ENCODE measurements at regions not wholly inside any gene's neighbourhood (a gene's known extent, or its start where the extent isn't known, plus 50 kb on each side); places are given as distances from the start of the nearest gene placed in this dataset.

DNA sequence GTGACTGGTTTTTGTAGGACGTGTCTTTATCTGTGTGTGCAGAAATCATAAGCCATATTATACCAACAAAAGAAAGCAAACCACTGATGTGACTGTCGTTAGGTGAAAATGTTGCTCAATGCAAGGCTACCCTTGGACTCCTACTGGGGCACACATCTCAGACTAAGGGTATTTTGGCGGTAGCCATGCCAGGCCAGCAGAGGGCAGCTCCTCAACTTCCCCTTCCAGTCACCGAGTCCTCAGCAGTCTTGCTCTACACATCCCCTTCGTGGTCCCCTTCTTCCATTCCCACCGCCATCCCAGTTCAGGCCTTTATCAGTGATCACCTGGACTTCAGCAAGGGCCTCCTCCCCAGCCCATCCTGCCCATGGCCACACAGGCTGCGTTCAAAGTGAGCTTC is 113.7 kb upstream of the GGTLC1 start:
- H3K4me3 Mint-ChIP-seq = peak overlapping the region; percentile 10
- H3K27me3 Mint-ChIP-seq = peaks cover 2% of the 10 kb centered on the region
- H3K9me3 Mint-ChIP-seq = no peaks in the 10 kb centered on the region
- H3K36me3 Mint-ChIP-seq (ENCODE audit: low read depth) = no peaks in the 10 kb centered on the region
- H3K4me1 Mint-ChIP-seq (ENCODE audit: low read depth) = peaks cover 33% of the 10 kb centered on the region
- peak overlapping the region; percentile 26 for H3K27ac Mint-ChIP-seq

DNA sequence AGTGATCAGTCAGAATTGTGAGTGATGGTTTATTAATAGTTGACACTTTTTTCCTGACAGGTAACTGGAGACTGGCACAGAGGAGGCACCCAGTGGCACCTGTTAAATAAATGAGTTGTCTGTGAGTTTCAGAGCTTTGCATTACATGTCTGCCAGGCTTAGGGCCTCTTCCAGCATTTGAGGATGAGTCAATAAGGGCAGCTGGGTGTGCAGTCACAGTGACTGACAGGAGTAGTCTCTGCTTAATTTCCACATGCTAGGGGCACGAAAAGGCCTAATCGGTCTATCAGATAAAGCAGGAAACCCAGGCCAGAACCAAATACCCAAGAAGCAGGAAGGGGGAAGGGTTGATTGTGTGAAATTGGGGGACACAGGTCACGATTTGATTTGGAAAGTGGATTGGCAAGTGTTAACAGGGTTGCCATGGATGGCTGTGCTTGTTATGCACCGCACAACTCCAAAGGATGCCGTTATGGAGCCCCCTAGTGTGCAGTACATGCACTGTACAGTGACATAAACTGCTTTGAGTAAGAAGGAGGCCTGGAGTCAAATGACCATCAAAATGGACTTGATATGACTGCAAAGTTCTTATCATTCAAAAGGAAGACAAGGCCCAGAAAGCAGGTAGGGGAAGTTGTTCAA is 111.9 kb upstream of the GGTLC1 start:
- H3K9me3 Mint-ChIP-seq = no peaks in the 10 kb centered on the region
- peak overlapping the region; percentile 11 for H3K27ac Mint-ChIP-seq
- peaks cover 5% of the 10 kb centered on the region for H3K27me3 Mint-ChIP-seq
- peaks cover 33% of the 10 kb centered on the region for H3K4me1 Mint-ChIP-seq (ENCODE audit: low read depth)
- no peak overlapping the region for H3K4me3 Mint-ChIP-seq
- H3K36me3 Mint-ChIP-seq (ENCODE audit: low read depth) = no peaks in the 10 kb centered on the region

DNA sequence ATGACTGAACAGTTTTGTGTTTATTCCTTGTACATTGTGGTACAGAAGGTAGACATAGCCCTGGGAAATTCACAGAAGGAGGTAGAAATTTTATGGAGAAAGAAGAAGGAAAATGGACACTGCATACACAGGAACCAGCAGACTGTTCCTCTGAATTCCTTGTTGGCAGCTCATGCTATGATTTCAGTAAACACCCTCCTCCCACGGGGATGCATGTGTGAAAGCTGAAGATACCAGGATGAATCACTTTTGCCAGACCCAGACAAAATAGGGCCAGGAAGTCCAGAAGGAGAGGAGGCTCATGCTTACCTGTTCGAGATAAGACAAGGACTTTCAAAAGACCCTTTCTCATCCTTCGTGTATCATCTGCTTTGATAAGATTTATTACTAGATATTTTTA is 110.3 kb upstream of the GGTLC1 start:
- Mint-ChIP-seq H3K4me3 (no peak overlapping the region), H3K27me3 (peaks cover 5% of the 10 kb centered on the region), H3K27ac (no peak overlapping the region), H3K9me3 (no peaks in the 10 kb centered on the region), H3K4me1 (ENCODE audit: low read depth) (peaks cover 33% of the 10 kb centered on the region), H3K36me3 (ENCODE audit: low read depth) (no peaks in the 10 kb centered on the region)

DNA sequence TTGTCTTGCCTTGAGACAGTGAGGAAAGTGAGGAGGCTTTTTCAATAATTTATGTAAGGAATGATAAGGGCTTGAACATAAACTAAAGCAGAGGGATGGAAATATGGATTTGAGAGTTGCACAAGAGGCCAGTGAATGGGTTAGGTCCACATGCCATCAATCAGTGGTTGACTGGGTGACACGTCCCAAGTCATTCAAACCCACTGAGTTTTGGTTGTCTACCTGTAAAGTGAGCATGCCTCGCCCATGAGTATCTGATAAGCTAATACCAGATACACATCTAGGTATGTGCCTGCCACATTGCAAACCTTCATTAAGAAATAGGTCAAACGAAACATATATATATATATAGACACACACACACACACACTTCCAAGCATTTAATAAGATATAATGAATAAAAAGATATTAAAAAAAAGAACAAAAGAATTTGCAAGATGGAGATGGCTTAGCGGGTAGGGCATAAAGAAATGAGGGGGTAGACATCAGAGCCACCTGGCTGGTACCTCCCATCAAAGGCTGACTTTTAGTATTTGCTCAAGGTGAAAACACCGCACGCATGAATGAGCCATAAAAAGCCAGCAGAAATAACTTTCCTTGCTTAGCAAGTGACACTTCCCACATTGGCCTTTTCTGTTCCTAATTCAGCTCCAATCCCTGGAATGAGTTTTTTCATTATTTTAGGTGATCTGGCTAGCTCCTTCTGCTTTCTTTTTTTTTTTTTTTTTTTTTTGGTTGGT is 109.1 kb upstream of the GGTLC1 start:
- peaks cover 5% of the 10 kb centered on the region for H3K27me3 Mint-ChIP-seq
- no peaks in the 10 kb centered on the region for H3K9me3 Mint-ChIP-seq
- peaks cover 25% of the 10 kb centered on the region for H3K4me1 Mint-ChIP-seq (ENCODE audit: low read depth)
- no peak overlapping the region for H3K27ac Mint-ChIP-seq
- H3K36me3 Mint-ChIP-seq (ENCODE audit: low read depth) = no peaks in the 10 kb centered on the region
- H3K4me3 Mint-ChIP-seq = no peak overlapping the region

DNA sequence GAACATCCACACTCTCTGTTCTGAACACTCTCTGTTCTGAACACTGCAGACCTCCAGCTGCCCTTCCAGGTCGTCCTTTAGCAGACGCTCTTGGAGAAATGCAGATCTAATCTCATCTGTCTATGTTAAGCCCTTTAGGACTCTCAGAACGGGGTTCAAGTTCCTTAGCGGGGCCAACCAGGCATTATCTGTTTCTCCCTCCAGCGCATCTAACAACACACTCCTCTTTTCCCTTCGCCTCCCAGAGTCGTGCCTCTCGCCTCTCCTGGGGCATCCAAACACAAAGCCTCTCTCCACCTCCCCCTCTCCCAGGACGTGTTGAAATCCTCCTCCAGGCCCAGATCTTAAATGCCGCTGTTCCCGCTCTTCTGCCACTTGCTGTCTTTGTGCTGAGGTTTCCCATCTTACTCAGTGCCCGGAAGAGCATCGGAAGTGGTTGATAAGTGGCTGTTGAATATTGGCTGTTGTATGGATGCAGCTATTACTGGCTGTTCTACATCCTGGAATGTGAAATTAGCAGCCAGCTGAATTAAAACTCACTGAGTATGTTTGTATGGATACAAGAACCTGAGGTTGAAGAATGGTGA is 108.4 kb upstream of the GGTLC1 start:
- Mint-ChIP-seq H3K36me3 (ENCODE audit: low read depth) (no peaks in the 10 kb centered on the region), H3K27ac (no peak overlapping the region), H3K27me3 (peaks cover 5% of the 10 kb centered on the region), H3K9me3 (no peaks in the 10 kb centered on the region), H3K4me1 (ENCODE audit: low read depth) (peaks cover 18% of the 10 kb centered on the region), H3K4me3 (no peak overlapping the region)

DNA sequence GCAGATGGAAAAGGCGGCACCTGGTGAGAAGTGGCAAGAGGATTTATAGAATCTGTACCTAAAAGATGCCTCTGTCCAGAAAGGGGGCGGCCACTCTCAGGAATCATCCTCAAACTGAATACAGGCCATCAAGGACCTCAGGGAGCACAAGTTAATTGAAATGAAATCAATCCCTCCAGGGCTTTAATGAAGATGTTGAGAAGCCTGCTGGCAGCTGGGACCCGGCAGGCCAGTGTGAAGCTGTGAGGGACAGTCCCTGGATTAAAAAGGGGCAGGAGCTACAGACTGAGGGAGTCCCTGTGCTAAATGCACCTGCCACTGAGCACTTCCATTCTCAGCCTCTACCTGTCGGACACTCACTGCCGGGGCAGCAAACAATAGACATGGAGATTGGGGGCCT is 107.7 kb upstream of the GGTLC1 start:
- peaks cover 5% of the 10 kb centered on the region for H3K27me3 Mint-ChIP-seq
- H3K27ac Mint-ChIP-seq = no peak overlapping the region
- H3K9me3 Mint-ChIP-seq = no peaks in the 10 kb centered on the region
- no peaks in the 10 kb centered on the region for H3K36me3 Mint-ChIP-seq (ENCODE audit: low read depth)
- H3K4me1 Mint-ChIP-seq (ENCODE audit: low read depth) = peaks cover 16% of the 10 kb centered on the region
- H3K4me3 Mint-ChIP-seq = no peak overlapping the region

DNA sequence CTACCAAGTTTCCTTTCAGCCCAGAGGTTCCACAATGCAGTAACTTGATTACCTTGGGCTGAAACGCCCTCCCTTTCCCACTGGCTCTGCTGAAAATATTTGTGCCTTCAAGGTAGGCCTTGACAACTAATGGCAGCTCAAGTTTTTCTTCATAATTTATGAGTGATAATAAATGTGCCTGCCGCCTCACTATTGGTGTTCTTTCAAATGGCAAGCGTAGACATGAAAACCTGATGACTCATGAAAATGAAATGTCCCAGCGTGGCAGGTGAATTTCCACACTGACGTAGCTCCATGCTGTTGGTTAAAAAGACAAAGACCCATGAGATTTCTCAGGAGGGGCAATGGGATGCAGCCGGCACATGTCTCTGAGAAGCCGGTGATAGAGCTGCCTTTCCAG is 107.2 kb upstream of the GGTLC1 start:
- Mint-ChIP-seq H3K4me3 (no peak overlapping the region), H3K36me3 (ENCODE audit: low read depth) (no peaks in the 10 kb centered on the region), H3K27me3 (peaks cover 5% of the 10 kb centered on the region), H3K27ac (no peak overlapping the region), H3K9me3 (no peaks in the 10 kb centered on the region), H3K4me1 (ENCODE audit: low read depth) (peaks cover 15% of the 10 kb centered on the region)

DNA sequence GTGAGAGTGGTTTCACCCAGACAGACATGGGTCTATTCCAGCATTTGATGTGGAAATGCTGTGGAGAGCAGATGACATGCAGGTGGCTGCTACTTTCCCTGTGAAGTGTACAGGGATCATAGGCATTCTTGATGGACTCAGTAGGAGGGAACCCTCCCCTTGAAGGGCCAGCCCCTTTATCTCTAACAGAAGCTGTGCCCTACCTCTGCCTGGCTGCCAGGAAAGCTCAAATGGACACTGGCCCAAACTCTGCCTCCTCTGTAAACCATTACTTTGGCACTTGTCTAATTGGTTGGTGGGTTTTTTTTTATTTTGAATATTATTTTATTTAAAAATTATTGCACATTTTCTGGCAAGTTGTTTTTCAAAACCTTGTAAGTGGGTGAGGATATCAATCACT is 106.7 kb upstream of the GGTLC1 start:
- Mint-ChIP-seq H3K4me3 (no peak overlapping the region), H3K36me3 (ENCODE audit: low read depth) (no peaks in the 10 kb centered on the region), H3K4me1 (ENCODE audit: low read depth) (peaks cover 11% of the 10 kb centered on the region), H3K27ac (no peak overlapping the region), H3K9me3 (no peaks in the 10 kb centered on the region), H3K27me3 (peaks cover 5% of the 10 kb centered on the region)

DNA sequence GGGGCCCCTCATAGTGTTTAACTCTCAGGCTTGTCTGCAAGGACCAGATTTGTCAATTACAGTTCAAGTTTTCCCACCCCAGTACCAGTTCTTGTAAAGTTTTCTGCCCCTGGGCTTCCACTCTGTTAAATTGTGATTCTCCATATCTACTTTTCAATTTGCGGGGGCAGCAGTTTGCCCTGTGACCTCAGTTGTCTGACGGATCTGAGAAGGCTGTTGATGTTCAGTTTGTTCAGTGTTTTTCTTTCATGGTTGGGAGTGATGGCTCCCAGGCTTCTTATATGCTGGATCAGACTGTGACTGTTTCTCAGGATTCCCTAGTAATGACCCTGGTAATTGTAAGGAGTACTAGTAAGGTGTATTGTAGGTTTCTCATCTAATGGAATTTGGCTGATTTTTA is 101.0 kb upstream of the GGTLC1 start:
- no peaks in the 10 kb centered on the region for H3K36me3 Mint-ChIP-seq (ENCODE audit: low read depth)
- H3K27ac Mint-ChIP-seq = no peak overlapping the region
- H3K9me3 Mint-ChIP-seq = no peaks in the 10 kb centered on the region
- no peak overlapping the region for H3K4me3 Mint-ChIP-seq
- no peaks in the 10 kb centered on the region for H3K4me1 Mint-ChIP-seq (ENCODE audit: low read depth)
- H3K27me3 Mint-ChIP-seq = no peaks in the 10 kb centered on the region

DNA sequence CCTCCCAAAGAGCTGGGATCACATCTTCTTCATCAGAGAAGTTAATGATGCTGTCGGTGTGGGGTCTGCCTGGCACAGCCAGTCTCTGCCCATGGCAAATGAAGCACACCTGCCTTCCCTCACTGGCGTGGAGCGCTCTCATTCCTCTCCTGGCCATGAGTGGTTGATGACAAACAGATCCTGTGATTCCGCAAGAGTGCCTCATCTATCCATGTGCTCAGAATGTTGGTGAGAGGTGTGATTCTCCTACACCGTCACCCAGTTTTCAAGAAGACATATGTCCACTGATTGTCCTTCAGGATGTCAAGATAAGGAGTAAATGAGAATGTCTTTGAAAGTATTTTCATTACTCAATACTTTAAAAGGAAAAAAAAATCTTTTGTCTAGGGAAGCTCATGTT is 97.5 kb upstream of the GGTLC1 start:
- Mint-ChIP-seq H3K9me3 (no peaks in the 10 kb centered on the region), H3K4me1 (ENCODE audit: low read depth) (no peaks in the 10 kb centered on the region), H3K27ac (no peak overlapping the region), H3K36me3 (ENCODE audit: low read depth) (no peaks in the 10 kb centered on the region), H3K27me3 (no peaks in the 10 kb centered on the region), H3K4me3 (no peak overlapping the region)

DNA sequence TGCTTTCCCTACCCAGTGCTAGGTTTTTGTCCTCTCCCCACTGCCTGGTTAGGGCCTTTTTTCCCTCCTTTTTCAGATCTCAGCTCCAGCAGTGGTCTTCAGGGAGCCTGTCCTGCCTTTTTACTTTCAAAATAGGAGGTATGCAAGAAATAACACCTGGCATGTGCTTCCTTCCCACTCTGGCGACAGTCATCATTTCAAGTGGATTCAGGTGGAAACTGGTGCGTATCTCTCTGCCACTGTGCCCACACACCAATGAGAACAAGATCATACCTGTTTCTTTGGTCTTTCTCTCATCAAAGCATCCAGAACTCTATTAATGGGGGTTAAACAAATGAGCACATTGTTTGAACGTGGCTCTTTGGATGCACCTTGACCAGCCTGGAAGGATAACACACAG is 95.7 kb upstream of the GGTLC1 start:
- H3K27ac Mint-ChIP-seq = no peak overlapping the region
- H3K4me1 Mint-ChIP-seq (ENCODE audit: low read depth) = no peaks in the 10 kb centered on the region
- H3K9me3 Mint-ChIP-seq = no peaks in the 10 kb centered on the region
- H3K27me3 Mint-ChIP-seq = no peaks in the 10 kb centered on the region
- no peak overlapping the region for H3K4me3 Mint-ChIP-seq
- no peaks in the 10 kb centered on the region for H3K36me3 Mint-ChIP-seq (ENCODE audit: low read depth)

DNA sequence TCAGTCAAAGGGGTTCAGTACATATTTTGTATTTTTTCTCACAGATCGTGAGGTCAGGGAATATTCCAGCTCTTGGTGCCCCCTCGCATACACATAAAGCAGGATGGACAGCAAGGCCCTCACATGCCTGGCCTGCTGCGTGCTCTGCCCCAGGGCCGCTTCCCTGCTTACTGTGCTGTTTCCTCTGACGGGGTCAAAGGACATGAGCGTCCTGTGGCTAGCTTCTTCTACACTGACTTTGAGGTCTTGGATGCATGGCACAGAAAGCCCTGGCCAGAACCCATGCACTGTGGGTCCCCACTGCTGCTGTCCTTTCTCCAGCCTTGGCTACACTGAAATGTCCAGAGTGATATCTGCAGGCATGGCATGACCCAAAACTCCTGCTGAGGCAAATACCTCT is 92.5 kb upstream of the GGTLC1 start:
- Mint-ChIP-seq H3K4me1 (ENCODE audit: low read depth) (no peaks in the 10 kb centered on the region), H3K9me3 (no peaks in the 10 kb centered on the region), H3K36me3 (ENCODE audit: low read depth) (no peaks in the 10 kb centered on the region), H3K27ac (no peak overlapping the region), H3K27me3 (no peaks in the 10 kb centered on the region), H3K4me3 (no peak overlapping the region)

DNA sequence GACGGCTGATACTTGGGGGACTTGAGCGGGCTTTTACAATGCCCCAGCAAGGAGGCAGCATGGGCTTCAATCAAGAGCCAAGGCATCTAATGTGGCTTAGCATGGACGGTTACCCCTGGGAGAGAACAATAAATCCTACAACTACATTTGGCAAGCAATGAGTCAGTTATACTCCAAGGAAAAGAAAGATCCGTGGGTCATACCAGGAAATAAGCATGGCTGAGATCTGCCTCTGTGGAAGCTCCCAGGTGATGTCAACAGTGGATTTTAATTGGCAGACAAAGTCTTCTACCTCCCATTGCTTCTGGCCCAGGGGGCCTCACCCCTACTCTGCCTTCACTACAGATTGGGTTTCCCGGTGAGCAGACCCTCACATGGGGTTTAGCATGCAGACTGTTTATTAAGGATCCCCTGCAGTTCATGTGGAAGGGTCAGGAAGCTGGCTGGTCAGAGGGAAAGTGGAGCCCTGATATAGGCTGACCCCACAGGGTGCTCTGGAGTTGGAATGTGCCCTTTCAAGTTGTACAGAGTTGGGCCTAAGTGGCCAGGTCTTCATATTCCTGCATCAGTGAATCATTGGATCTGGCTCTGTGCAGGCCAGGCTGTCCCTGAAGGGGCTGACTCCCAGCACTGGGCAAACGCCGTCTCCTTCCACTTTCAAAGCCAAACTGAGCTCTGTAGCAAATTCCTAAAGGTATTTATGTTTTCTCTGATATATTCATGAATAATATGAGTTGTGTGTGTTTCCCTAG is 91.3 kb upstream of the GGTLC1 start:
- no peak overlapping the region for H3K4me3 Mint-ChIP-seq
- H3K27me3 Mint-ChIP-seq = no peaks in the 10 kb centered on the region
- no peaks in the 10 kb centered on the region for H3K9me3 Mint-ChIP-seq
- no peaks in the 10 kb centered on the region for H3K36me3 Mint-ChIP-seq (ENCODE audit: low read depth)
- no peaks in the 10 kb centered on the region for H3K4me1 Mint-ChIP-seq (ENCODE audit: low read depth)
- H3K27ac Mint-ChIP-seq = no peak overlapping the region

DNA sequence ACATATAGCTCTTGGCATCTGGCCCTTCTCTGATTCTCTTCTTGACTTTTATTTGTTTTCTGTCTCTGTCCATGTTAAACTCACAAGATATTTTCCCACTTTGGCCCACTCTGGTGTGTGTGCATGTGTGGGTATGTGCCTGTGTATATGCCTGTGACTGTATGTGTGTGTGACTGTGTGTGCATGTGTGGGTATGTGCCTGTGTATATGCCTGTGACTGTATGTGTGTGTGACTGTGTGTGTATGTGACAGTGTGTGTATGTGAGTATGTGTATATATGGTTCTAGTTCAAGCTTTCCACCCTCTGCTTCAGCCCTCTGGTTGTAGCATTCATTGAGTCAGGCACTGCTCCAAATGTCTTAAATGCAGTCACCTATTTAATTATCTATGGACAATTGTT is 88.6 kb upstream of the GGTLC1 start:
- H3K4me3 Mint-ChIP-seq = no peak overlapping the region

DNA sequence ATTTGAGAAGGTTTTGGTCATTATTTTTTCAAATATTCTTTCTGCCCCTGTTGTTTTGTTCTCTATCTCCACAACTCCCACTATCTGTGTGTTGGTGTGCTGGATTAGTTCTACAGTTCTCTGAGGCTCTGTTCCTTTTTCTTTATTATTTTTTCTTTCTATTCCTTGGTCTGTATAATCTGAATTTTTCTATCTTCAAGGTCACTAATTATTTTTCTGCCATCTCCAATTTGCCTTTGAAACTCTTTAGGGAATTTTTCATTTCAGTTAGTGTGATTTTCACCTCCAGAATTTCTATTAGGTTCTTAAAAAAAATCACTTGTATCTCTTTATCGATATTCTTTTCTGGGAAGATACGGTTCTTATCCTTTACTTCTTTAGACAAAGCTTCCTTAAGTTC is 82.1 kb upstream of the GGTLC1 start:
- no peaks in the 10 kb centered on the region for H3K27me3 Mint-ChIP-seq
- H3K27ac Mint-ChIP-seq = no peak overlapping the region
- H3K36me3 Mint-ChIP-seq (ENCODE audit: low read depth) = no peaks in the 10 kb centered on the region
- peaks cover 15% of the 10 kb centered on the region for H3K4me1 Mint-ChIP-seq (ENCODE audit: low read depth)
- peaks cover 29% of the 10 kb centered on the region for H3K9me3 Mint-ChIP-seq
- H3K4me3 Mint-ChIP-seq = no peak overlapping the region

More for the DNA sequence above, 88.6 kb upstream of the GGTLC1 start:
- no peaks in the 10 kb centered on the region for H3K36me3 Mint-ChIP-seq (ENCODE audit: low read depth)
- no peaks in the 10 kb centered on the region for H3K4me1 Mint-ChIP-seq (ENCODE audit: low read depth)
- H3K9me3 Mint-ChIP-seq = peaks cover 2% of the 10 kb centered on the region
- no peaks in the 10 kb centered on the region for H3K27me3 Mint-ChIP-seq
- no peak overlapping the region for H3K27ac Mint-ChIP-seq

Data from stimulated activated naive CD8-positive, alpha-beta T cell treated with anti-CD3 and anti-CD28 coated beads, Interleukin-15, Interleukin-2, amounts not matched to agents 100 ng/mL and 50 ng/mL, for 24 hours (primary cell).